Ureter (tissue), 1 donor: ENCODE measurements at regions not wholly inside any gene's neighbourhood (a gene's known extent, or its start where the extent isn't known, plus 50 kb on each side); places are given as distances from the start of the nearest gene placed in this dataset.

Source experiments
- DNase-seq: peaks from one replicate; pipeline ENCODE4 v3.0.0-alpha.2; 2020; ENCODE audit warnings: low spot score
- donor health status: DM: yes; HTN: yes; CAD: no.

DNA sequence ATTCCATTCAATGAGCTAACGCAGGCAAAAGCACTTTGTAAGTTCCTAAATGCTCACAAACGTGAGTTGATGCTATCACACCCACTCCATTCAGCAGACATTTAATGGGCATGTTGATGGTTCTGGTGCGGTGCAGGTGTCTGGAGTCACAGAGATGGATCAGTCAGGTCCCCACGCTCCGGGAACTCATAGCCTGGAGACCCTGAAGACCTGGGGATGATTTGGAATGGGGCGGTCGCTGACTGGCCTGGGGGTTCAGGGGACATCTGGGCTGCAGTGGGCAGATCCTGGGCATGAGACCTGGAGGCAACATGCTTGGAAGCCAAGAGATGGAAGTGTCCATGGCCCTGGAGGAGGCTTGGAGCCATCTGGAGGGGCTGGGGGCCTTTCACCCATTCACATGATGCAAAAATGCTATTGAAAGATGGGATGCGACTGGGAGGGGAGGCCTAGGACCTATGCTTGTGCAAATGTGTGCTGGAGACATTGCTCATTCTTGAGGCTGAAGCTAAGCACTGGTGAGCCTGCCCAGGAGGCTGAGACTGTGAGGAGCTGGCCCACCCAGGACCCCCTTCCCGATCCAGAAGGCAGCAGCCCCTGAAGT is 522.6 kb downstream of the GLRX3 start:
- DNase-seq = no peak

DNA sequence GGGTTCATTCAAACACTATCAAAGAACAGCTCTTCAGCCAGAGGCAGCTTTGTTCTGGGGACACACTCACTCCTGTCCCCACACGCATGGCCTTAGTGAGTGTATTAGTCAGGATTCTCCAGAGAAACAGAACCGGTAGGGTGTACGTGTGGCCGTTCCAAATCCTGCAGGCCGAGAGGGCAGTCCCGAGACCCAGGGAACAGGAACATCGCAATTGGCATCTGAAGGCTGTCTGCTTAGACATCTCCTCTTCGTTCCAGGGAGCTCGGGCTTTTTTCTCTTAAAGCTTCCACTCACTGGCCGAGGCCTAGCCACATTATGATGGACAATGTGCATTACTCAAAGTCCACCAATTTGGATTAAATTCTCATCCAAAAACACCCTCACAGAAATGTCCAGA is 523.3 kb downstream of the GLRX3 start:
- DNase-seq = no peak

DNA sequence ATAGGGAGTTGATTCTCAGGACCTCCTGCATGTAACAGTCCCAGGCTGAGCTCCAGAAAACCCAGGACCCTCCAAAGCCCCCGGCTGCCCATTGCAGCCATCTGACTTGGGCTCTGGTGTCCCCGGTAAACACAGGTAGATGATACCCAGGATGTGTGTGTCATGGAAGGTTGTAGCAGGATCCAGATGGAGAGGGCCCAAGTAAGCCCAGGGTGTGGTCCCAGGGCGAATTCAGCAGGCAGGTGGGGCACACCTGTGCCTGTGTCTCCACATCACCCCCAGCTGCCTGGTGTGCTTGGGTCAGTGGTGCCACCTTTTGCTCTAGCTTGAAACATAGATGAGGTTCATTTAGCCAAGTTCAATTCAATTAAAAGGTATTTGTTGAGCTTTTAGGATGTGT is 524.1 kb downstream of the GLRX3 start:
- no peak for DNase-seq

DNA sequence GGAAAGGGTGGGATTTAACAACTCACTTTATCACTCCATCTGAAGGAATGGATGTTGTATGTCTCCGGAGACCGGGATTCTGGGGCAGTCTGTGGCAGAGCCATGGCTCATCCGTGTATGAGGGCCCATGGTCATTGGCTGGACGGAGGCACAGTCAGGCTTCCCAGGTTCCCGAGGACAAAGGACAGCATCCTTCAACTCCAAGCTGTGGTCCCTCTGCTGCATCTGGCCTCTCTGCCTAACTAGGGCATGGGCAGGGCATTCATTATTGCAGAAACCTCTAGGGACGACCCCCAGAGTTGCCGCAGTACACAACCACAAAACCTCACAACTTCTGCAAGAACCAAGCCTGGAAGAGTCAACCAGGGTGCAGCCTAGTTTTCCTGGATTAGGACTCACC is 525.2 kb downstream of the GLRX3 start:
- DNase-seq = no peak

GRCh38 chr10:130662775-130663174 is 526.6 kb downstream of the GLRX3 start:
- DNase-seq = no peak

- DNase-seq = peak; percentile 23
These were observed 528.3 kb downstream of the GLRX3 start for GRCh38 chr10:130664526-130664925.

DNA sequence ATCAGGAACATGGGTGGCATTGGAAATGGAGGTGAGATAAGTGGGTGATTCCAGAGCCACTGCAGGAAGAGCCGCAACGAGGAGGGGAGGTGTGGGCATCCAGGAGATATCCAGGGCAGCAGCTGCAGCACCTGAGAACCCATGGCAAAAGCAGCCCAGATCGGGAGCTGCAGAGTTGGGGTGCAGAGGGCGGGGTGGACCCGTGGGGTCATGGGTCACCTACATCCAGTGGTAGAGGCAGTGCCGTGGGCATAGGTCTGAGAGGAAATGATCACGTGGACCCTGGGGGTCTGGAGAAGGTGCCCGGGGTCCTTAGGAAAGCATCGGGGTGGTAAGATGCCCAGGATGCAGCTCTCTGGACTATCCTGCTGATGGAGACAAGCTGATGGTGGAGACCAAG is 530.0 kb downstream of the GLRX3 start:
- DNase-seq = no peak

- no peak for DNase-seq
These were observed 550.6 kb downstream of the GLRX3 start for GRCh38 chr10:130686689-130687300.

DNA sequence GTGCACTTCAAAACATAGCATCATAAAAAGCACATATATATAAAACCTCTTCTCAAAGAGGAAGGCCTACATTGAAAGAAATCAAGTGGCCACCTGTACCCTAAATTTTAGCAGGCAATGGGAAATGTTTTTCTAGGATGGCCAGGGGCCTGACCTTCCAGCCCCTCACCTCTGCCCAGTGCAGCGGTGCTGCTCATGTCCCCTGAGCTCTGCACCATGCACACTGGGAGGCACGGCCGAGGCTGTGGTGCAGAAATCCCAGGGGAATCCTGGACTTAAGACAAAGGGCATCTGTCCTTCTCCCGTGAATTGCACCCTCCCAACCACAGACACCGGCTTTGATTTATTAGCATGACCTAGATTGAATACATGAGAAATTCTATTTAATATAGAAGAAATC is 551.4 kb downstream of the GLRX3 start:
- DNase-seq = no peak

- no peak for DNase-seq
These were observed 553.8 kb downstream of the GLRX3 start for GRCh38 chr10:130689743-130690626.

DNA sequence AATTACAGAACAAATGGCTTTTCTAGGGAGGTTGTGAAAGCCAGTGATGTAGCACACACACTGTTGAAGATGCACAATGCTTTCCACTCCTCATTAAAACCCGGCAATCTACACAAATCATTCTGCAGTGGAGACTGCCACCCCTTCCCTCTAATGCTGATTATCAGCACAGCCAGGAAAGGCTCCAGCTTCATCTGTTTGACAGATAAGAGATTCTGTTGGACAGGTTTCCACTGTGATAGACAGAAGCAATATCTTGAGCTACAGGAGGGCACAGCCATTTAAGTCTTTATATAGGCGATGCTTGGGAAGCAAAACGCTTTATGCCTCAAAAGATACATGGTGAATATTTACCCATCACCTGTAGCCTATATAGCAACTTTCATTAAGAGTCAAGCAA is 555.6 kb downstream of the GLRX3 start:
- no peak for DNase-seq

DNA sequence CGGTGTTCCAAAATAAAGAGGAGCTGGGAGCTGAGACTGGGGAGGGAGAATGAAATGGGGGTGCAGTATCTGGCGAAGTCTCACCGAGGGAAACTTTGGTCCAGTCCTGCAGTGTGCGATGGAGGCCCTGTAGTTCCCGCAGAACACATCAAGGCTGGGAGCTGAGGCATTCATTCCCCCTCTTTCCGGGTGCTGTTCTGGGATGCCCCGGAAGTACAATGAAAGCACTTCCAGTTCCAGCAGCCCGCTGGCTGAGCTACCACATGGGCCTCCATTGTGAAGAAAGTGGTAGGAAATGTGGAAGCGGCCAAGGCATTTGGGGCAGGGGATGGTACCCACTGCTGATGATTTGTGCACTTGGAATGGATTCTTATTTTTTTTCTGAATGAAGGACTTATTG is 560.7 kb downstream of the GLRX3 start:
- DNase-seq = no peak

DNA sequence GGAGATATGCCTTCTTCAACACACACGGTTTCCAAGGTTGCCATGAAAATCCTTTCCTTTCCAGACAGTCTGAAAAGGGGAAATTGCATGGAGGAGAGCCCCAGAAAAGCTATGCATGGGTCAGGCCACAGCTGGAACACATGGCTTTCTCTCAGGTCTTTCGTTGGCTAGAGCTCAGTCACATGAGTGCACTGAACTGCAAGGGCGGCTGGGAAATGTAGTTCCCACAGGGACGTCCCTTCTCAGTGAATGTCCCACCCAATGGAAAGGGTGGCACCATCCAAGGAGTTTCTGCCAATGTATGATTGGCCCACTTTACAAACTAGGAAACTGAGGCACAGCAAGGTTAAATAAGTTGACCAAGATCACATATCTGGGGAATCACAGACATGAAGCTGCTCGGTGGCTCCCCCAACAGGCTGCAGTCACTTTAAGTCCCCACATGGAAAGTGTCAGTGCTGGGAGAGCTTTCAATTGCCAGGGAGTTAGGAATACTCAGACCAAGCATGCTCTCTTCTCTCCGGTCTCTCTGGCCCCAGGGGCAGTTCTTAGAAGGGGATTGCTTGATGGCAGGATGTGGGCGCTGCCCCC is 571.3 kb downstream of the GLRX3 start:
- DNase-seq = no peak

DNA sequence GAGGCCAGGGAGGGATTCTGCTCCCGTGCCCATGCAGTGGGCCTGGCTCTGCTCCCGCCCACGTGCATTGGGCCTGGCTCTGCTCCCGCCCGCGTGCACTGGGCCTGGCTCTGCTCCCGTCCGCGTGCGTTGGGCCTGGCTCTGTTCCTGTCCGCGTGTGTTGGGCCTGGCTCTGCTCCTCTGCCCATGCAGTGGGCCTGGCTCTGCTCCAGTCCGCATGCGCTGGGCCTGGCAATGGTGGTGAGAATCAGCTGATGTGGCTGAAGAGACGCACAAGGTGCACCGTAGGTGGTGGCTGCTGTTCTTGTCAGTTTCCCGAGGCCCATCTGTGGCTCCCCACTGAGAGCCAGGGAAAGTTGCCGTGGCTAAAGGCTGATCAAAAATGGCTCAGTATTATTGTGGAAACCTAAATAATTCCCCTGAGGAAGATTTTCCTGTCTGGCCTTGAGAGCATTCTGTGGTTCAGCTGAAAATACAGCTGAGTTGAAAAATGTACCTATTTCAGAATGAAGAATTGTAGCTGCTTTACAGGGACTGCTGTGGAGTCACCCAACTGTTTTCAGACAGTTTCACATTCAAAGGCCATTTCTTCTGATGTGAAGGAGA is 572.4 kb downstream of the GLRX3 start:
- no peak for DNase-seq

GRCh38 chr10:130709415-130709814 is 573.2 kb downstream of the GLRX3 start:
- no peak for DNase-seq

- DNase-seq = no peak
These were observed 574.9 kb downstream of the GLRX3 start for GRCh38 chr10:130711072-130711471.

GRCh38 chr10:130713135-130713534 is 576.9 kb downstream of the GLRX3 start:
- DNase-seq = no peak

GRCh38 chr10:130713731-130714130 is 577.5 kb downstream of the GLRX3 start:
- no peak for DNase-seq

GRCh38 chr10:130714742-130715467 is 578.7 kb downstream of the GLRX3 start:
- DNase-seq = no peak

DNA sequence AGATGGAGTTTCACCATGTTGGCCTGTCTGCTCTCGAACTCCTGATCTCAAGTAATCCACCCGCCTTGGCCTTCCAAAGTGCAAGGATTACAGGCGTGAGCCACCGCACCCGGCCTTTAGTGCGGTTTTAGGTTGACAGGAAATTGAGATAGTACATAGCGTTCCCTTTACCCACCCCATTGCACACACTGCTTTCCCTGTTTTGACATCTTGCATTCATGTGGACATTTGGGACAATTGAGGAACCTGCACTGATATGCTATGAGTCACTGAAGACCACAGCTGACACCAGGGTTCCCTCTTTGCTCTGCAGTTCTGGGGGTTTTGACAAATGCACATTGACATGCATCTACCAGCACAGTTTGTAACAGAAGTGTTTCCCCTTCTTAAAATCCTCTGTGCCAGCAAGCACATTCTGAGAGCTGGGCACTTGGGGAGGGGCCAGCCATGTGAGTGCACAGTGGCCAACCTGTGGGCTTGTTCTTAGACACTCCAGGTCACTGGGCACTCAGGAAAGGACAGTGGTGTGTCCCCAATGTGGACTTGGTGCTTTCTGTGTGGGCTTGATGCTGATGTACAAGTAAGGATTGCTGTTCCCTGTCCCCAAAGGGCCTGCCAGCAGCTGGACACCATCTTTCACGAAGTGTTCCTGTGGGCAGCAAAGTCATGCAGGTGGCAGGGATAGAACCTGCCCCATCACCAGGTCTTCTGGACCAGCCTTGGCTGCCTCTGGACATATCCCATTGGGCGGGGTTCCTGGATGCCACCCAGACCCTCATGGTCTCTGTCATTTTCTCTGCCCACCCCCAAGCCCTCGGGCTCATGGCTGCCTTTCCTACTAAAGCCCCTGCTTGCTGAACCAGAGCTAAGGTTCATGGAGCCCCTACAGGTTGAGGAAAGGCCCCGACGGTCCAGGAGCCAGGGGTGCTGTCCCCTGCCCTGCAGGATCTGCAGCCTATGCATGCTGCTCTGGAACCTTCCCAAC is 579.8 kb downstream of the GLRX3 start:
- DNase-seq = no peak
